ENCODE measurements at regions not wholly inside any gene's neighbourhood (a gene's known extent, or its start where the extent isn't known, plus 50 kb on each side); places are given as distances from the start of the nearest gene placed in this dataset.

- Histone ChIP-seq H3K4me3 (ENCODE audit: low read length) (no peak overlapping the region), H3K4me1 (ENCODE audit: insufficient read depth, low read length) (0 out of 2 replicates have a peak, but pooled peaks cover 13% of the 10 kb centered on the region), H3K36me3 (ENCODE audit: insufficient read depth, low read depth, low read length) (no peaks in the 10 kb centered on the region), H3K9me3 (ENCODE audit: insufficient read depth, low read depth, low read length) (no peaks in the 10 kb centered on the region), H3K9ac (ENCODE audit: low read depth, low read length) (no peak overlapping the region), H3K27me3 (ENCODE audit: insufficient read depth, low read length) (peaks cover 57% of the 10 kb centered on the region), H3K27ac (ENCODE audit: low read length) (no peak overlapping the region)
Measured at GRCh38 chr10:22481687-22482539, 136.6 kb downstream of the SPAG6 start.

- H3K36me3 ChIP-seq (ENCODE audit: insufficient read depth, low read depth, low read length) = no peaks in the 10 kb centered on the region
- no peak overlapping the region for H3K9ac ChIP-seq (ENCODE audit: low read depth, low read length)
- no peaks in the 10 kb centered on the region for H3K9me3 ChIP-seq (ENCODE audit: insufficient read depth, low read depth, low read length)
- peaks cover 44% of the 10 kb centered on the region for H3K27me3 ChIP-seq (ENCODE audit: insufficient read depth, low read length)
- 0 out of 2 replicates have a peak, but pooled peaks cover 13% of the 10 kb centered on the region for H3K4me1 ChIP-seq (ENCODE audit: insufficient read depth, low read length)
- H3K27ac ChIP-seq (ENCODE audit: low read length) = no peak overlapping the region
- no peak overlapping the region for H3K4me3 ChIP-seq (ENCODE audit: low read length)
Measured at GRCh38 chr10:22483132-22483531, 137.8 kb downstream of the SPAG6 start.

Data from iPS-20b (cell line).